ENCODE measurements at regions not wholly inside any gene's neighbourhood (a gene's known extent, or its start where the extent isn't known, plus 50 kb on each side); places are given as distances from the start of the nearest gene placed in this dataset.
A peak's percentile ranks its signal among the peaks of the same experiment; 100 is the strongest.

DNA sequence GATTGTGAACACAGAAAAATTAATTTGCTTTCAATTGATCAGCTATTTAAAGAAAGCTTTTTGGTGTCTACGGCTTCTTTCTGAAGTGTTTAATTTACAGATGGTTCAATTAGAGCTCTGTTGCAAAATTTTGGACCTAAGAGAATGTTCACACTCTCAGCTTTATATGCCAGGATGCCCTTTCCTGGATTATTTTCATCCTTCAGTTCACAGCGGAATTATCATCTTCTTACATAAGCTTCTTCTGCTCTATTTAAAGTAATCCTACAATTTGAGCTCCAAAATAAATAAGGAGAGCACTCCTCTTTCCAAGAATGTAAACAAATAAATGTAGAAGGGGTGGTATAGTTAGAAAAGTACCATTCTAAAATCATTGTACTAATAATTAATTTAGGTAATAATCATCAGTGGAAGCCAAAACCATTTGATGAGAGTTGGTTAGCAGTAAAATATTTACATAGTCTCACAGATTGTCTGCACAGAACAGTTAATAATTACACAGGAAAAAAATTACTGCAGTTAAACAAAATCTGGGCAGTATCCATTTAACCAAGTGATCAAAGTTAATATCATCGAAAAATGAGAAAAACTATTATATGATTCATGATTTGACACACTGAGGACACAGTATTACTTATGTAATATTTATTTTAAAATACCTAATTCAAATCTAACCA lies 298.0 kb upstream of the TMEM229A start:
- no peak for DNase-seq (ENCODE audit: low spot score)

DNA sequence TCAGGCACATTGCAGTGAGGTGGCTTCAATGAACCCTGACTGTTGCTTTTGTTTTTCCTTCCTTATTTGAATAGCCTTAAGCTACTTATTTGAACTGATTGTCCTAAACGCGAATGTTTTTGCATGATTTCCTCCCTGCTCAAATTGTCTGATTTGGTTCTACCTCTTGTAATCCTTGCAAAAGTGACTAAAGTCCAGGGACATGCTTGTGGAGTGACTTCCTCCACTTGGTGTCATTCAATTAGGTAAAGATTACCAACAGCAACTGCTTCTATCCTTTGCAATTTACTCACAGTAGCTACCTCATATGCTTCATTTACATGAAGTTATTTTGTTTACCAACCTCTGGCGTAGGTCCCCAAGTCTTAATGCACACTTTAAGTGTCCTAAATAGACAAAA lies 295.9 kb upstream of the TMEM229A start:
- no peak for DNase-seq (ENCODE audit: low spot score)

DNA sequence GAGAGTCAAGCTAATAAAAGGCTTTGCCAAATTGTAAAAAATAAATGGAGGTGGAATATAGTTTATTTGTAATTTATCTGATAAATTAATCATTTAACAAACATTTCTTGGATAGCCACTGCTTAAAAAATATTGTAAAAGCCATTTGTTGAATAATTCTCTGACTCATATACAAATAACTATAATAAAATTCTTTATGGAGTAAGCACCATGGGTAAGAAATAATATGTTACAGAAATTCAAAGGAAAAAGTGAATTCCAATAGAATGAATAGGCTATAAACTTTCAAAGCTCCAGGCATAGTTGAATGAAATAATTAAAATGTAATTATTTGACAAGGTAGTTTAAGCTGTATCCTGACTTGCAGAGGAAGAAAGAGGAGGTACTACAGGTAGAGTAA lies 291.4 kb upstream of the TMEM229A start:
- DNase-seq (ENCODE audit: low spot score), result no peak

DNA sequence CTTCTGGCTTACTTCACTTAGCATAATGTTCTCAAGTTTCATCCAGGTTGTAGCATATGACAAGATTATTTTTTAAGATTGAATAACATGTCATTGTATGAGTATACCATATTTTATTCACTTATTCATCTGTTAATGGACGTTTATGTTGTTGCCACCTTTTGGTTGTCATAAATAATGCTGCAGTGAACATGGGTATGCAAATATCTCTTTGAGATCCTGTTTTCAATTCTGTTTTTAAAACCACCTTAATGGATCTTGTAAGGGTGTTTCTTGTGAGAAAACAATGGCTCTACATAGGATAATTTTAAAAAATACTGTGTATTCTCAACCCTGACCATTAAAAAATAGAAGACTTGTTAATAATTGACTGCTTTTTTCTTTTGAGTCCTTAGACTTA lies 290.7 kb upstream of the TMEM229A start:
- DNase-seq (ENCODE audit: low spot score), result no peak

DNA sequence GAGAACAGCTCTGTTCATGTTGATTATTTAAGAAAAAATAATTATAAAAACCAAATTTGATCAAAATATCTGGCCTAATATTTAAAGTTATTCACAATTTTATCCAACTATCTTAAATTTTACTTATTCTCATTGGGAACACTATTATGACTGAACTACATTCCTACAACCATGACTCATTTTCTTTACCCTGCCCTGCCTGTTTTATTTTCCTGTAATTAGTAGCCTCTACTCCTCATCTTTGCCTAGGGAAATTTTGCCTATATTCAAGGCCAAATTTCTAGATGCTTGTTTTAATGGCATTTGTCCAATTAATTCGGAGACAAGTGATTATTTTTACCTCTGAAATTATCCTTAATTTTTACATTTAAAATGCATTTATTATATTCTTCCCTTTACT lies 289.7 kb upstream of the TMEM229A start:
- no peak for DNase-seq (ENCODE audit: low spot score)

DNA sequence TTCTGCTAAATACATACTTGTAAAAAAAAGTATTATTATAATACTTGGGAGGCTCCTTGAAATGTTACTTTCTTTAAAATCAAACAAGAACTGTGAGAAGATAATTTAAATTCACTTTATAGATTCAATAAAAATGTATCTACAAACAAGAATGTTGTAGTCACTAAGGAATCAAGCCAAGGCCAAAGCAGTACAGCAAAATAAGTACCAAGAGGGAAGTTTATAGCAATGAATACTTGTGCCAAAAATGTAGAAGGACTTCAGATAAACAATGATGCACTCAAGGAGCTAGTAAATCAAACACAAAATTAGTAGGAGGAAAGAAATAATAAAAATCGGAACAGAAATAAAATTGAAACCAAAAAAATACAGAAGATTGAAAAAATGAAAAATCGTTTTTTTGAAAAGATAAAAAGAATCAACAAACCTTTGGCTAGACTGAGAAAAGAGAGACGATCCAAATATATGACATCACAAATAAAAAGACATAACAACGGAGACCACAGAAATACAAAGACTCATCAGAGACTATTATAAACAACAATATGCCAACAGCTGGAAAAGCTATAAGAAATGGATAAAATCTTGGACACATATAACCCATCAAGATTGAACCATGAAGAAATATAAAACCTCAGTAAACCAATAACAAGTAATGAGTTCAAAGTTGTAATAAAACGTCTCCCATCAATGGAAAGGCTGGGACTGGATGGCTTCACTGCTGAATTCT lies 286.0 kb upstream of the TMEM229A start:
- DNase-seq (ENCODE audit: low spot score), result no peak

DNA sequence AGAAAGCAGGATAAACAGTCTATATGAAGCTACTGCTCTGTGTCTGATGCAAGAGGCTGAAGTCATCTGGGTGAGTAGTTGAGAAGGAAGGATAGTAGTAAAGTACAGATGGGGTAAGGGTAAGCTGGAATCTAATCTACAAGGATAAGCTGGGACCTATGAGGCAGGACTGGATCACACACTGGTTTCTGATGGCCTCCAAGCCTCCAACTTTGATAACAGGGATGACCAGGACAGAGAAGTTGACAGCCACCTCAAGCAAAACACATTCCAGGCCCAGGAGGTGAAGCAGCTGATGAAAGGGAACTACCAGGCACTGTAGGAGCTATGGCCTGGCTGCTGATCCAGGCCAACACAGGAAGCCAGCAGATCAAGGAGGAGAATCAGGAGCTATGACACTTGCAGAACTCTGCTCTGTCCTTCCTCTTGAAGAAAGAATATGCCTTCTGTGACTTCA lies 278.1 kb upstream of the TMEM229A start:
- no peak for DNase-seq (ENCODE audit: low spot score)

DNA sequence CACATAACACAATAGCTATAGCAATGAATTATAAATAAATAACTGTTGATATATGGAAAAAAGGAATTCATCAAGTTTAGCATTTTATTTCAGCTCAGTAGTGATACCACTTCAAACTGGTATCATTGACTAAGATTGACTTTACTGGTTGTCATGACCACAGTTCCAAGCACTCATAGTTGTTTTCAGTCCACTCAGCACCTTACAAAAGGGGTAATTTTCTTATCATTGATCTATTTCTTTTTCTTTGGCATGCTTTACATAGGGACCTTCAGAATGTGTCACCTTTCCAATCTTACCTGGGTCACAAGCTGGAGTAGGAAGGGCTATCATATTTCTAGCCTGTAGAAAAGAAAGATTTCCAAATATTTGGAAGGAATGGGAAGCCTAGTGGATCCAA lies 275.5 kb upstream of the TMEM229A start:
- DNase-seq (ENCODE audit: low spot score), result no peak

DNA sequence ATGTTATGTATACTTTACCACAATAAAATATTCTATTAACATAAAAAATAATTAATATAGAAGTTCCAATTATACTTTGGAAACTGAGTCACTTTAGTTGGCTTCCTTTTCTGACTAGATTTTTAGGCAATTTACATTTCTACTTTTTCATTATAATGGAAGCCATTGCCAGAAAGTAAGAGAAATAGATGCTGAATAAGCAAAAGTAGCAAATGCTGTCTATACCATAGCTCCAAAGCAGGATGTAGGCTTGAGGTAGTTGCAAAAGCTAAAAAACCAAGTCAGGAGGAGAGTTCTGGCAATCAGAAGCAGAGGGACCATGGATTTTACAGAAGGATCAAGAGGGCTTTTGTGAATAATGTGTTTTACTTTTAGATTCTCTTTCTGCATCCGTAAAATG lies 262.4 kb upstream of the TMEM229A start:
- no peak for DNase-seq (ENCODE audit: low spot score)

DNA sequence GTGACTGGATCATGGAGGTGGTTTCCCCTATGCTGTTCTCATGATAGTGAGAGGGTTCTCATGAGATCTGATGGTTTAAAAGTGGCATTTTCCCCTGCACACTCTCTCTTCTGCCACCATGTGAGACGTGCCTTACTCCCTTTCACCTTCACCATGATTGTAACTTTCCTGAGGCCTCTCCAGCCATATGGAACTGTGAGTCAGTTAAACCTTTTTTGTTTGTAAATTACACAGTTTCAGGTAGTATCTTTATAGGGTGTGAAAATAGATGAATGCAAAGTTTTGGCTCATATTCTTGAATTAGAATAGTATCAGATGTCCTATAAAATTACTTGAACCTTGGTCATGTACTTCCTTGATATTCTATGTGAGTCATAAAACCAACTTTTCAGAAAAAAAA lies 252.1 kb upstream of the TMEM229A start:
- DNase-seq (ENCODE audit: low spot score), result no peak

DNA sequence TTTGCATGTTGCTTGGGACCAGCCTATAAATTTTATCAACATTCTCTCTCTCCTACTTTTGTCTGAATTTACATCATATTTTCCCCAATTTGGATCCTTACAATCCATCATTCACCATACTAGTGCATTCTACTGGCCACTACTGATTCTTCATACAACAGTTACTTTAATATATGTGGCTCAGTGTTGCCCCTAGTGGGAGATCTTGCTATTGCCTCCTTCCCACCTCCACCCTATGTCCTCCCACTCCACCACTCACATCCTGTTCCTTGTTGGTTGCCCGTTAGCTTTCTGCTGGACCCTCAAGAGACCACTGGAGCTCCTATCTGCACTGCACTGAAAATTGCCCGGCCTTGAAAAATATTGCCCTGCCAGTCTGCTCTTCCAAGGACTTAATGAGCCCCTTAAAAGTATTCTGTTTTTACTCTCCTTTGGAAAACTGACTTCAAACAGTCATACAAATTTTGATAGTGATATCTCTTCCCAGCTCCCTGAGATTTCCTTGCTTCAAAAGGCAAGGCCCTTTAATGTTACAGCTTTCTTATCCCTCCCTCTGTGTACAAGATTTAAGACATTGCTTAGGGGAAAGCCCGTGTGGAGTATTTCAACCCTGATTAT lies 243.2 kb upstream of the TMEM229A start:
- DNase-seq (ENCODE audit: low spot score), result peak; percentile 22

DNA sequence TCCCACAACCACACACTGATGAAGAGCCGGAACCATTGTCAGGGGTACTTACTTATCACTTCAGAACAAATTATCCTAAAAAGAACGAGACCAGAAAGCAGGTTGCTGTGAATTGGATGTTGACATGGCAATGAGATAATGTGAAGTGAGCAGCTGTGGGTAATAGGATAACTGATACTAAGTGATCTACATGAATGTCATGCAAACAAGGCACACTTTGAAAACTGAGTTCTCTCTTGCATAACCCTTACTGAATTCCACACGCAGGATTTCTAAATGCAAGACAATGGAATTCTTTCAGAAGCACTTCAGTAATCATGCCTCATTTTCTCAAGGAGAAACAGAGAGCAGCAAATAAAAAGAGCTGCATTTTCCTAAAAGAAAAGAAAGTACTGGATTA lies 242.5 kb upstream of the TMEM229A start:
- DNase-seq (ENCODE audit: low spot score), result no peak

DNA sequence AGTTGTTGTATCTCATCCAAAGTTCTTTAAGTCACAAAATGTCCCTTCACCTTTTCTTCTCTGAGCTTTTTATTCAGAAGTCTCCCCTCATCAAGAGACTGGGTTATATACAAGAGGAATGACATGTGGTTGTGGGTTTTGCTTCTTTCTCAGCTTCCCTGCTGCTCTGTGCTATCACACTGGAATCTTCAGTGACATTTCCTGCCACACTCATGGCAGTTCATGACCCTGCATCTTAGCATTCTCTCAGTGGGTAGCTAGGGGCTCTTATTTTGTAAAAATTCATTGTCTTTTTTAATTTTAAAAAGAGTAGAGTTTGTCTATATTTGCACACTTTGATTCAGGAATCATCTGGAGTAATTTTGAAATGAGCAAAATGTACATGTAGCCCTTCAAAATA lies 236.9 kb upstream of the TMEM229A start:
- DNase-seq (ENCODE audit: low spot score), result no peak

DNA sequence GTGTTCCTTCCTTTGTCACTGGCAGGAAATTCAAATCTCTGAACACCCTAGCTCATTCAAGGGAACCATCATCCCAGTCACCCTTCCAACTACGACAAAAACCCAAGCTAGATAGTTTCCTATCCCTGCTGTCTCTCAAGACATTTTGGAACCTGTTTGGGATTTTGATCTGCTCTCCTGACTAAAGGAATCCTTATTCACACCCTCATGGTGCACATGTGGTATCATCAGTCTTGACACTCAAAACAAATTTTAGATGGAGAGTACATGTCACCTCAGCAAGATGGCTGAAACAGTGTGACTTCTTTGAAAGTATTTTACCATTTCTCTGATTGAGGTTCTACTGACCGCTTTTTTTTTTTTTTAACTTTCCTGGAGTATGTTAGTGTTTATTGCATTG lies 234.3 kb upstream of the TMEM229A start:
- DNase-seq (ENCODE audit: low spot score), result no peak

DNA sequence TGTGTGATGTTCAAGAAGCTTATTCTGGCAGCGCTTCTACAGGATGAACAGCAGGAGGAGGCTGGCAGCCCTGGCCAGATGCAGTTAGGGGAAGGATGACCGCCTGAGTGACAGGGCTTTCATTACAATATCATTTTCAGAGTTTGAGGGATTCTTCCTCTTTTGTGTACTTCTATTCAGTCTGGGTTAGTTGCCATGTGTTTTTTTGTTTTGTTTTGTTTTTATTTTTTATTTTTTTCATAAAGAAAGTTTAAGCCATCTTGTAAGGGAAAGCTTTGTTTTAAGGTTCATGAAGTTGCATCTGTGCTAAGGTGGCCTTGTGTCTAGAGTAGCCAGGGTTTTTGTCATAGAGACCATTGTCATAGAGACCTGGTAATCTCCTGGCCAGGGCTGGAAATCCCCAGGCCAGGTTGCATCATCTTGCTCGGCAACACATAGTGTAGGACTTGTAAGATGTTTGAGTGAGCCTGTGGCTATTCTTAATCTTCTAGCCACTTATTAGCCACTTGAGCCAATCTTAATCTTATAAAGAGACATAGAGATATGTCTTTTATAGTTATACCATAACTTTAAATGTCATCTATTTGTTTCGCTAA lies 230.5 kb upstream of the TMEM229A start:
- DNase-seq (ENCODE audit: low spot score), result peak; percentile 17

DNA sequence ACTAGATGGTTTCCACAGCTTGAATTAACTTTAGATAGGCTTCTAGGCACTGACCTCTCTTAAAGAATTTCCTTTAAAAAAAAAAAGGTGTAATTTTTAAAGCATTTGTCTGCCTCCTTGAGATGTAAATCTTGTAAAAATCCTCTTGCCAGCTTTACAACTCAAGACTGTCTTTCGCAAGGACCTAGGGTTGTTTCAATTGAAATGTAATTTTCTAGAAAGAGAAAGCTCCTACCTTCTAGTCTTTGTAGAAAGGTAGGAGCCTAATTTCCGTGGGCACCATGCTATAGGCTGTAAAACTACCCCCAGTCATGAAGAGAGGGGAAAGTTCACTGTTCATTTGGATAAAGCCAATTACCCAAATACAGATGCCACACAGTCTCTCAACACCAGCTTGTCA lies 228.8 kb upstream of the TMEM229A start:
- DNase-seq (ENCODE audit: low spot score), result no peak

DNA sequence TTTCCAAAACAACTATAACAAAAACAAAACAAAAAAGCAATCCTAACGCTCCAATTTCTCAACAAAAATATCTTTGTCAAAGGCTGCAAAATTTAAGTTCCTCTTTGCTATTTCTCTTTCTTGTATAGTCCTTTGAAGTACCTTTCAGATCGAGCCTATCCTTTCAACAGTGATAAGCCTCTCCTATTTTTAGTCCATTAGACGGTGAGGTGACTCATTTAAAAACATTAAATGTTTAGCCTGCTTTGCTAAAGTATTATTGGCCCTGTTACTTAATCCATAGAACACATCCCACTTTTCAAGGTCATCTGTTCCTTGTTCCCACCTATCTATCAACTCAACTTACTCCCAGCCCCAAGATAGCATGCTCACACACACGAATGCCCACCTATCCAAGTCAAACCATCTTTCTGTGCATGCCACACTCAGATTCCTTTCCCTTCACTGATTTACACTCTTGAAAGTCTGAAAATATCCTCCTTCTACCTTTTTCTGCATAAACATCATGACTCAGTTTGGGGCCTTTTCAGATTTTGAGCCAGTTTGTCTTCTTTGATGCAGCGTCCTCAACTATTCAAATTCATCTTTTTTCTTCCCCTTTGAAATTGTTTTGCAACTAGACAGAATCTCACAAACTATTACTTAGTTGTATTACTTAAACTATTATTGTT lies 224.9 kb upstream of the TMEM229A start:
- no peak for DNase-seq (ENCODE audit: low spot score)

DNA sequence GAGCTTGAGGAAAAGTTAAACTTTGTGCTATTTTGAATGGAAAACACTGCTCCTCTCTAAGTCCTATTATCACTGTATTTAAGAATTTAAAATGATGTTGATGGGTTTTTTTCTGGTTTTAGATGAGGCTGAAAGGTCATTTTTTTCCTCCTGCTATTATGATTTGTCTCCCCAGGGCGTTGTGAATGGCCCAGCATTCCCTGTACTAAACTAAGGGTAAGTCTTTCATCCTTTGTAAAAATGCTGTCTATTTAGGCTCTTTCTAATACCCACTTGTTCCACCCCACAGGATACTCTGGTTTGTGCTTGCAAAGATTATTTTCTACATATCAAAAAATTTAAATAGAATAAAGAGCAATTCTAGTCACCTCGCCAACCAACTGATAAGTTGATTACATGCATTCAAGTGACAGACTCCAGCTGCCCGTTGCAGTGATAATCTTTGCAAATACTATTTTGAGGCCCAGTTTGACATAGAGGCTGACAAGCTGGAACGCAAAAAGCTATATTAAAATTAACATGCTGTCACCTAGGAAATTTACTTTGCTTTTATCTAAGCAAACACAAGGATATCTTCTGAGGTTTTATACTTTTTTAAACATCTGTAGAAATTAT lies 222.3 kb upstream of the TMEM229A start:
- no peak for DNase-seq (ENCODE audit: low spot score)

DNA sequence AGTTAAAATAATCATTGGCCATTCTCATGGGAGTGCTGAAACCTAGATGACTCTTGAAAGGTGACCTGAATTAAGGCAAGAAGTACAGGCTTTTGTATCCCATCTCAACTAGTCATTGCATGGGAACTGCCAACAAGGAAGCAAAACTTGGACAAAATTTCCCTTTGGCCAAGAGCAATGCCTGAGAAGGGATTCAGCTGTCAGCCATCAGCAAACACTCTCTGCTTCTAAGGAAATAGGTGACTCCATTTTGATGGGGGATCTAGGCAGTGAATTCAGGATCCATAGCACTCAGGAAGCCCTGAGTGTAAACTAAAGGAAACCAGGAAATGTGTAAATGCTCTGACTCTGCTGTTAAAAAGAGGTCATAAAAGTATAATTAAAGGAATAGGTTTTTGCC lies 221.5 kb upstream of the TMEM229A start:
- no peak for DNase-seq (ENCODE audit: low spot score)

DNA sequence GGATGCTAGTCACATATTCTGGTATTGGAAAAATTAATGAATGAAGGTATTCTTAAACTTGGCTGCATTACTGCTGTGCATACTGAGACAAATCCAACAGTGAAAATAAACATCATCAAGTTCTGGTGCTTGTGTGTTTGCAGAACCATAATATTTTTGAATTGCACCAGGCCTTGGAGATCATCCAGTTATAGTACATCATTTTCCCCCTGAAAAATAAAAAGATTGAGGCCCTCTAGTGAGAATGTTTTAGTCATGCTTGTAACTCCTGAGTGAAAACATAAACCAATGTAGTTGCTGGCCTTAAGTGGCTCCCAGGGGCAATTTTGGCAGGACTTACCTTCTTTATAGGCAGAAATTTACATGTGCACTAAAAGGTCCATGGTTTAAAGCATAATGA lies 218.8 kb upstream of the TMEM229A start:
- no peak for DNase-seq (ENCODE audit: low spot score)

DNA sequence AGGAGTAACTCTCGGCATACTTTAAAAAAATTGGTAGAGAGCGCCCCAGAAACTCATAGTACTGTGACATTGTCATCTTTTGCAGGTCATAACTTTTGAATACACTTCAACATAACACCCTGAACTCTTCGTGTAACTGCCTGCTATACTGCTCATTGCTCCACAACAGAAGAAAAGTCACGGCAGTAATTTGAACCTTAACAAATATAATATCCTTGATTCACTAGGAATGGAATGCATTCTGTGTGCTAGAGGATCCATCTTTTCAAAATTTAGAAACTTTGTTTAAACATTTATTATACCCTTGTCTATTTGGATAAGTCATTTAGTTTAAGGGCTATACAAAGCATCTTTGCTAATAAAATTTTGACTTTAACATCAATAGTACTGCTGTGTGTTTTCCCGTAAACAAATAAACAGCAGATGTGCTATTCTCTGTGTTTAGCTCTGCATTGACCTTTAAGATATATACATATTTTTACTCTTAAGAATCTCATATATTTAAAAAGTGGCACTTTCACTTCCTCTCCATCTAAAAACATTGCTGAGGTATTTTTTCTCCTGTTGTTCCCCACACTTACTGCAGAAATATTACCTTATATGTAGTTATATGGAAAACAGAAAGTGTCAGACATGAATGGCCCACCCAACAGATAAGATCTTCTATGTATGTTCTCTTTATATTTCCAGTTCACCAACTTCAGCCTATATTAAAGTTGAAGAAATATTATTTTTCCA lies 217.6 kb upstream of the TMEM229A start:
- DNase-seq (ENCODE audit: low spot score), result no peak

All from HuH-7 (cell line).